ENCODE measurements at regions not wholly inside any gene's neighbourhood (a gene's known extent, or its start where the extent isn't known, plus 50 kb on each side); places are given as distances from the start of the nearest gene placed in this dataset.

DNA sequence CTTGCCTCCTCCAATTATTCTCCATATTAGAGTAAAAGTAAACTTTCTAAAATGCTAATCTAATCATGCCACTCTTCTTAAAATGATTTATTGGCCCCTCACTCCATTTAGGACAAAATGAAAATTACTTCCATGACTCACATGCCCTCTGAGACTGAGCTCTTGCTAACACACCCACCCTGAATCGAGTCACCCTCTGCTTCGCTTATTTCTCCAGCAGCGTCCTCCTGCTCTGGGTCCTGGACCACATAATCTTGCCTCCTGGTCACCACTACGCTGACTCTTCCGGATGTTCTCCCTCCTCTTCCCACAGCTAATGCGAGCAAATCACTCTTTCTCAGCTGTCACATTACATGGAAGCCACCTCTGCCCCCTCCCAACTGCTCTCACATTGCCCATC, 384.0 kb upstream of the FZD8 start:
- TF ChIP-seq, protein P1, sequence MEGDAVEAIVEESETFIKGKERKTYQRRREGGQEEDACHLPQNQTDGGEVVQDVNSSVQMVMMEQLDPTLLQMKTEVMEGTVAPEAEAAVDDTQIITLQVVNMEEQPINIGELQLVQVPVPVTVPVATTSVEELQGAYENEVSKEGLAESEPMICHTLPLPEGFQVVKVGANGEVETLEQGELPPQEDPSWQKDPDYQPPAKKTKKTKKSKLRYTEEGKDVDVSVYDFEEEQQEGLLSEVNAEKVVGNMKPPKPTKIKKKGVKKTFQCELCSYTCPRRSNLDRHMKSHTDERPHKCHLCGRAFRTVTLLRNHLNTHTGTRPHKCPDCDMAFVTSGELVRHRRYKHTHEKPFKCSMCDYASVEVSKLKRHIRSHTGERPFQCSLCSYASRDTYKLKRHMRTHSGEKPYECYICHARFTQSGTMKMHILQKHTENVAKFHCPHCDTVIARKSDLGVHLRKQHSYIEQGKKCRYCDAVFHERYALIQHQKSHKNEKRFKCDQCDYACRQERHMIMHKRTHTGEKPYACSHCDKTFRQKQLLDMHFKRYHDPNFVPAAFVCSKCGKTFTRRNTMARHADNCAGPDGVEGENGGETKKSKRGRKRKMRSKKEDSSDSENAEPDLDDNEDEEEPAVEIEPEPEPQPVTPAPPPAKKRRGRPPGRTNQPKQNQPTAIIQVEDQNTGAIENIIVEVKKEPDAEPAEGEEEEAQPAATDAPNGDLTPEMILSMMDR (IDR thresholded peaks at IDR 0.05) = no peak
- TF ChIP-seq POLR2A (IDR thresholded peaks at IDR 0.05) = no peak

Data from Peyer's patch (tissue), 4 donors.